ENCODE measurements at regions not wholly inside any gene's neighbourhood (a gene's known extent, or its start where the extent isn't known, plus 50 kb on each side); places are given as distances from the start of the nearest gene placed in this dataset.
"Not testable (repeated sequence)": the region's sequence is repeated elsewhere in the genome, so short reads cannot be mapped to it uniquely, and the experiment has no call there.

GRCh38 chr1:73273886-73274285 lies 924.1 kb downstream of the LRRIQ3 start:
- no peak for DNase-seq (ENCODE audit: low read depth, low spot score)

GRCh38 chr1:73245196-73245595 lies 952.8 kb downstream of the LRRIQ3 start:
- not testable (repeated sequence) for DNase-seq (ENCODE audit: low read depth, low spot score)

- DNase-seq (ENCODE audit: low read depth, low spot score), result no peak
Measured at GRCh38 chr1:73218995-73219546, 936.7 kb upstream of the NEGR1 start.

GRCh38 chr1:73205294-73205973 lies 923.1 kb upstream of the NEGR1 start:
- peak; percentile 15 for DNase-seq (ENCODE audit: low read depth, low spot score)

GRCh38 chr1:73197972-73198371 lies 915.6 kb upstream of the NEGR1 start:
- DNase-seq (ENCODE audit: low read depth, low spot score), result no peak

GRCh38 chr1:73194965-73195364 lies 912.6 kb upstream of the NEGR1 start:
- DNase-seq (ENCODE audit: low read depth, low spot score), result no peak

- DNase-seq (ENCODE audit: low read depth, low spot score), result not testable (repeated sequence)
Measured at GRCh38 chr1:73183581-73183980, 901.2 kb upstream of the NEGR1 start.

- DNase-seq (ENCODE audit: low read depth, low spot score), result no peak
Measured at GRCh38 chr1:73181190-73181540, 898.8 kb upstream of the NEGR1 start.

GRCh38 chr1:73180397-73181189 lies 898.3 kb upstream of the NEGR1 start:
- no peak for DNase-seq (ENCODE audit: low read depth, low spot score)

GRCh38 chr1:73176902-73177301 lies 894.6 kb upstream of the NEGR1 start:
- DNase-seq (ENCODE audit: low read depth, low spot score), result peak; percentile 15

GRCh38 chr1:73167009-73167657 lies 884.8 kb upstream of the NEGR1 start:
- DNase-seq (ENCODE audit: low read depth, low spot score), result no peak

GRCh38 chr1:73162564-73162963 lies 880.2 kb upstream of the NEGR1 start:
- no peak for DNase-seq (ENCODE audit: low read depth, low spot score)

- DNase-seq (ENCODE audit: low read depth, low spot score), result no peak
Measured at GRCh38 chr1:73161418-73161817, 879.1 kb upstream of the NEGR1 start.

- DNase-seq (ENCODE audit: low read depth, low spot score), result no peak
Measured at GRCh38 chr1:73160759-73161158, 878.4 kb upstream of the NEGR1 start.

- no peak for DNase-seq (ENCODE audit: low read depth, low spot score)
Measured at GRCh38 chr1:73144311-73144710, 862.0 kb upstream of the NEGR1 start.

- DNase-seq (ENCODE audit: low read depth, low spot score), result no peak
Measured at GRCh38 chr1:73136975-73137374, 854.6 kb upstream of the NEGR1 start.

- DNase-seq (ENCODE audit: low read depth, low spot score), result no peak
Measured at GRCh38 chr1:73106931-73107330, 824.6 kb upstream of the NEGR1 start.

GRCh38 chr1:73105755-73106154 lies 823.4 kb upstream of the NEGR1 start:
- DNase-seq (ENCODE audit: low read depth, low spot score), result no peak

GRCh38 chr1:73104749-73105148 lies 822.4 kb upstream of the NEGR1 start:
- no peak for DNase-seq (ENCODE audit: low read depth, low spot score)

- DNase-seq (ENCODE audit: low read depth, low spot score), result no peak
Measured at GRCh38 chr1:73100216-73100615, 817.9 kb upstream of the NEGR1 start.

GRCh38 chr1:73097917-73098316 lies 815.6 kb upstream of the NEGR1 start:
- DNase-seq (ENCODE audit: low read depth, low spot score), result peak; percentile 35

- DNase-seq (ENCODE audit: low read depth, low spot score), result no peak
Measured at GRCh38 chr1:73096841-73097240, 814.5 kb upstream of the NEGR1 start.

Measured in iPS DF 19.7 (cell line).